ENCODE measurements at regions not wholly inside any gene's neighbourhood (a gene's known extent, or its start where the extent isn't known, plus 50 kb on each side); places are given as distances from the start of the nearest gene placed in this dataset.

DNA sequence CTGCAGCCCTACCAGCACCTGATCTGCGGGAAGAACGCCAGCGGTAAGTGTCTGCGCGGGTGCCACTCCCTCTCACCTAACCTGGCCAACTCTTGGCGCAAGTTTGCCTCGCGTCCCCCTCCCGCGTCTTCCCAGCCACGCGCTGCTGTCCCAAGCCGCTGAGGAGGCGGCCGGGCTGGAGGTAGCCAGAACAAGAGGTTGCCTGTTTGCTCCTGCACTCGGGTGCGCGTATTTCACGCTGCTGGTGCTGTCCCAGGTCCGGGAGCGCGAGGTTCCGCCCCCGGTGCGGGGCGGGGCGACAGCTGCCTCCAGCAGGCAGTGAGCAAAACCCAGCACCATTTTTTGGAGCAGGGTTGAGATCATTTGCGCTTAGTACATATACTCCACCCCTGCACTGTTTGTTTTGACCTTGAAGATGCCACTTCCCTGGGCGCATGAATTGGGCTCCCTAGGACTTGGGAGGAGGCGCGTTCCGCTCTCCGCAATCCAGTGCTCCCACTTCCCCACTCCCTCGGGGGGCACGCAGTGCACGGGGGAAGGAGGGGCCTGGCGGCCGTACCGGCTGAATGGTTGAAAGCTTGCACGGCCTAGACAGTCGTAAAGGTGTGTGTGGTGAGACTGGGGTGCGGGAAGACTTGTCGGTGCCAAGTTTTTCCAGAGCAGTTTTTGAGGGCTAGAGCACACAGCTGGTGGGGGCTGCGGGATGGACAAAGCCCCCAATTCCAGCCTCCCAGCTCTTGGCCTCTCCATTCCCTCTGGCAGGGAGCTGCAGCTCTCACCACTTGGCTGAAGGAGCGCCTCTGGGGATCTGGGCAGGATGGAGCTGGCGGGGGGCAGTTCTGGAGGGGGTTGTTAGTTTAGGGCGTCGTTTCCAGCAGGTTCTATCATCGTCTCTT is 226.9 kb upstream of the CRY1 start:
- DNase-seq = no peak

DNA sequence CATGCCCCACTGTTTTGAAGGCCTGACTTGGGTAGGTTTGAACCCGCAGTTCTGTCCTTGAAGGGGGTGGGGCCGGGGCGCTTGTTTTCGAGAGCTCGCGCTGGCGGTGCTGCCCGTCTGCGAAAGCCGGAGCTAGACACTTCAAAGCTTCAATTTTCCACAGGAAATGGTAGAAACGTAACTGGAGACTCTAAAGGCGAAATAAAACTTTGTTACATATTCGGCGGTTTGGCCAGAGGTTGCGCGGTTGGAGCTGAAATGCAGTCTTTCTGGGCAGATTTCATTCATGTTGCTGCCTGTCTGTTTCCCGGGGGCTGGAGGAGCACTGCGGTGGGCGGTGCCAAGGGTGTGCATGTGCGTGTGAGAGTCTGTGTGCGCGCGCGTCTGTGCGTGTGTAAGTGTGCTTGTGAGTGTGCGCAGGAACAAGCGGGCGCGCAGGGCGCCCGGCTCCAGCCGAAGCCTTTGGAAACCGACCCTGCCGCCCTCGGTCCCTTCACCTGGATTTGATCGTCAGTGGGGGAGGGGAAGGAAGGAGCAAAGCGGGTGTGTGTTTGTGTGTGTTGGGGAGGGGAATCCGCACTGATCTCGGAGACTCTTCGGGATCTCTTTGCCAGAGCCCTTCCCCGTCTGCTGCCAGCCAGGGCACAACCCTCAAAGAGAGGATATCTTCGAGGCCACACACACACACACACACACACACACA is 227.7 kb upstream of the CRY1 start:
- peak; percentile 50 for DNase-seq

DNA sequence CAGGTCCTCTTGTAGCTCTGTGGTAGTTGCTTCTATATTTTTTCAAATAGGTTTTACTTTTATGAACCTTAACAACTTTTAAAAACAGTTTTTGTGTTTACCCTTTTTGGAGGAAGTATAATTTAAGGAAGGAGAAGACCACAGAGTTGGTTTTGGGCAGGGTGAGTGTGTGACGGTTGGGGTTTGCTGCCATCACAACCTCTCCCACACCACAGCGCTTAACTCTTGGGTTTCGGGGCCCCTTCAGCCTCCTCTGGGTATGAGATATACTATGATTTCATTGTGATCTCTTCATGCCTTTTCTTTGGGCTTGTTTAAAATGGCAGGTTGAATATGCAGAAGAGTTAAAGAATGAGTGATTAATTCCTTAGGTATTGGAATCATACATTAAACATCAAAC is 228.7 kb upstream of the CRY1 start:
- DNase-seq = no peak

DNA sequence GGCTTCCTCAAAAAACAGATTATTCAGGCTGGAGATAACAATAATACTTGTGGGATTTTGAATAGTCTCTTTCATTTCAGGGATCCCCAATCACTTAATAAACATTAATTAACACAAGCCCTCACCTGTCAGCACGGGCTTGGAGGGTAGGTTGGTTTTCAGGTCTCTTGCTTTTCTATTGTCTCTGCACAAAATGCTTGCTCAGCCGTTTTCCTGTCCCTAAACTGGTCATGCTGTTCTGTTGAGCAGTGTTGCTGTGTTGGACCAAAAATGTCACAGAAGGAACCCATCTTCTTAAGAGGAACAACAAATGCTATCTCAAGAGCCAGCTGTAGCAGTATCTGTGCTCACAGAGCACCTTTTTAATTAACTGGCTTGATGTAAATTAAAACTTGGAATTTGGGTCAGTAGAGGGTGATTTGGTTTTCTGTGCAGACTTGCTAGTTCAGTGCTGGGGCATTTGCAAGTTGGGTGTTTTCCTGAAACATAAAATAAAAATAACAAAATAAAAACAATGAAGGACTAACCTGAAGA is 231.8 kb upstream of the CRY1 start:
- no peak for DNase-seq

DNA sequence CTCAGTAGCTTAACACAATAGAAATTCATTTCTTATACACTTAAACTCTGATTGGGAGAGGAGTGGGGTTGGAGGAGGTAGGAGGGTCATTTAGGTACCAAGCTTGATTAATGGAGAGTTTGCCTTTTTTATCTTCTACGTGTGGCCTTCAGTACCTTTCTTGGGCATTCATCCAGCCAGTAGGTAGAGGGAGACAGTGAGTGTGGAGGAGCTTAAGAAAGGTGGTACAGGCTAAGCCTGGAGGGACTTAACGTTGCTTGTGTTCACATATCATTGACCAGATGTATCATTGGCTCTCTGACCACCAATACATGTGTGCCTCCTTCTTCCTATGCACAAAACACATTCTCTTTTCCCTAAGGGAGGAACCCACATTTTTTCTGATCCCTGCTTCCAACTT is 232.9 kb upstream of the CRY1 start:
- no peak for DNase-seq

DNA sequence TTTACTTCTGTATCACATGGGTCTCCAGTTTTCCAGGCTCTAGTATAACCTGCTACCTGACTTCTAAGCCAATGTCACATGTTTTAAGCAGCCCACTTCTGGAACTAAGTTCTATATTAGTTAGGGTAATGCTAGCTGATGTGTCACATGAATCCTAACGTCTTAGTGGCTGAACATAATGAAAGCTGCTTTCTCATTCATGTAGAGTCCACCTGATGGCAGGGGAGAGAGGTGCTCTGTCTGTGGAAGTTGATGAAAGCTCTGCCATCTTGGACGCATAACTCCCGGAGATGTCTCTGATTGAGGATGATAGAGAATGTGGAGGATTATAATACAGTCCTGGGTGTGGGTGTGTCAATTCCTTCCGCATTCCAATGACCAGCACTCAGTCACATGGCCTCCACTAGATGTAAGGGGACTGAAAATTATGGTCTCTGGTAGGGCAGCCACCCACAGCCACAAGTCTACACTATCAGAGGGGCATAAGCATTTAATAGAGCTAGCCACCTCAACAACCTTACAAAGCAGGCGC is 234.4 kb upstream of the CRY1 start:
- DNase-seq = no peak

DNA sequence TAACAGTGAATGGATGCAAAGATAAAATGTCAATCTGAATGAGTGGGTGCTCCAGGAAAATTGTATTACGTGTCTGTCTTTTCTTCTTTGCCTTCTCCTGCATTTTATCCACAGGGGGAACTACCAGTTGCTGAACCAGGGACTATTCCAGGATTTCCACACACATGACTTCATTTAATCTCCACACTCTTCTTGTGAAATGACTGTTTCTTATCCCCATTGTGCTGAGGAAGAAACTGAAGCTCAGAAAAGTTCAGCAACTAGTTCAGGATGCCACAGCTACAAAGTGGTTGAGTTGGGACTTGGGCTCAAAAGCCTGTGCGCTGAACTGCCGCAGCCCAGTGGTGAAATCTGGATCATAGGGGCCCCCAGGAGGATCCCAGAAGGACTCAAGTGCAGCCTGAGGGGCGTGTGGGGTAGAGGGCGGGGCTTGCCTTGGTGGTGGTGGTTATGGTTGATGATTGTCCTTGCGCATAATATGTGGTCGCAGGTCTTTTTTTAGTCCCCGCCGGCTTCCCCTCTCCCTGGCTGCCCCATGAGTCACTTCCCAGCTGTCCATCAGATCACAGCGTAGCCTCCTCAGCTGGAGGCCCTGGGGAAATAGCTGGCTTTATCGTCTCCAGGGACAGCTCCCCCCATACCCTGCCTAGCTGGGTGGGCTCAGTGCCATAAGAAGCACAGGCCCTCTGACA is 235.2 kb upstream of the CRY1 start:
- no peak for DNase-seq

DNA sequence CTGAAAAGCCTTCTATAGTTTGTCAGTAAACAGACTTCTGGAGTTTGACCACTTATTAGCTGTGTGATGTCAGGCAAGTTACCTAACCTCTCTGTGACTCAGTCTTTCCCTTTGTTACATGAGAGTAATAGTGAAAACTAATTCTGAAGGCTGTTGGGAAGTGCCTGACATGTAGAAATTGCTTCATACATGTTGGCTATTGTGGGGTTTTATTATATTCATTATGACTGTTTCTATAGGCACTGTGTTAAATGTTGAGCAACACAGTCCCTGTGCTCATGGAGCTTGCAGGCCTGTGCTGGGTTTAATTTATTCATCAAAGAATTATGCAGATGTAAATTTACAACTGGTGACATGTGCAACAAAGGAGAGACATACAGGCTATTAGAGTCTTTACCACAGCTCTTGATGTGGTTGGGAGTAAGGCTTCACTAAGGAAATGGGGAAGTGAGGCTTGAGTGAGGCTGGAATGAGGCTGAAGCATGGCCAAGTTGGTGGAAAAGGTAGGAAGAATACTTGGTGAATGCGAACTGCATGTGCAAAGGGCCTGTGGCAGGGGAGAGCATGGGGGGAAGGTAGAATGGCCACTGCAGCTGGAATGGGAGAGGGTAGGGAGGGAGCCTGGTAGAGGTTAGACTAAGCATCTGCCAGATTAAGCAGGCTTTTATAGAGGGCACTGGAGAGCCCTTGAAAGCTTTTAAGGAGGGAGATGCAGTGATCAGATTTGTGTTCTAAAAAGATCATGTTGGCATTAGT is 236.4 kb upstream of the CRY1 start:
- DNase-seq = no peak

DNA sequence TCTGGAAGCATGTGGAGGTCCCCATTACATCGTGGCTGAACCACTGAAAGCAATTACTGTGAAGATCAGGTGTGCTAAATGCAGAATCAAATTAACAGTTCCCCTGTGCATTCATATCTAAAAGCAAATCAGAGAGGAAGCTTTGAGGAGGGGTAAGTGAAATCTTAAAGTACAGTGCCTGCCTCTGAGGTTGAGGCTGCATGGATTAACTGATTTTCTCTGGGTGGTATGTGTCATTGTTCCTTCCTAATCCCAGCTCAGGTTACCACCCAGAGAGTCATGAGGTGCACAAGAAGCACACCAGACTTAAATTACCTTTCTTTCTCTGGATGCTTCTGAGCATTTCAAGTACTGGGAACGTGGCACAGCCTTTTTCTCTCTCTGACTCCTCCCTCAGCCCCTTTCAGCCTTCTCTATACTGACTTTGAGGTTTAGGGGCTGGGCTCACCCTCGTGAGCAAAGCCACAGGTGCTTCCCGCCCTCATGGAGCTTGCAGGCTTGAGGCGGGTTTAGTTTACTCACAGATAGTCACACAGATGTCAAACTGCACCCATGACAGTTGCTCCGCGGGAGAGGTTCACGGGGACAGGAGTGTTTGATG is 237.6 kb upstream of the CRY1 start:
- DNase-seq = no peak

DNA sequence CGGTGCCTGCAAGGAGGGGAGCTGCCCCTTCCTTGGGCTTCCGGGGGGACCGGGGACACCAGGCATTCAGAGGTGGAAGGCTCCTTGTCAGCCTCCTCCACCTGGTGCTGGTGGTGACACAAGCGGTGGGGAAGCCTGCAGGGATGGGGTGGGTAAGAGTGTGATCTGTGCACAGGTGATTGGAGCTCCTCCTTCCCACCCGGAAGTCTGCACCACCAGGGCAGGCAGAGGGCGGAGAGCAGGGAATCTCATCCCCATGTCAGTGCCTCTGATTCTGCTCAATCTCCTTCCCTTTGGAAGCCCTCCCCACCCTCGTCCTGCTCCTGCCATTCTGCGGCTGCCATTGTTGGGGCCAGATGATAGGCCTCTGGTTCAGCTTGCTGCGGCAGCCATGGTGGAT is 238.1 kb upstream of the CRY1 start:
- no peak for DNase-seq

DNA sequence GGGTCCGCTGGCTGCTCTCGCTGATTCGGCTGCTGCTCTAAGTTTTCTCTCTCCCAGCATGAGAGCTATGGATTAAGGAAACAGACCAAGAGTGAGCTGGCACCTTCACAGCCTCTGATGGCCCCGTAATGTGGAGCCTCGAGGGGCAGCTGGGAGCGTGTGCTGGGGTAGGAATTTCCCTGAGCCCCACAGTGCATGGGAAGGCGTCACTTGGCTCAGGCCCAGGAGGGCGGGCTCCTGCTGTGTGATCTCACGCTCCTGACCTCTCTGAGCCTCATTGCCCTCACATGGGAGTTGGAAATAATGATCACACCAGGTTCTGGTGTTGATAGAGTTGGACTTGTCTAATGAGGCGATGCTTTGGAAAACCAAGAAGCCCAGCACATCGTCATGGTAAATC is 238.6 kb upstream of the CRY1 start:
- DNase-seq = no peak

DNA sequence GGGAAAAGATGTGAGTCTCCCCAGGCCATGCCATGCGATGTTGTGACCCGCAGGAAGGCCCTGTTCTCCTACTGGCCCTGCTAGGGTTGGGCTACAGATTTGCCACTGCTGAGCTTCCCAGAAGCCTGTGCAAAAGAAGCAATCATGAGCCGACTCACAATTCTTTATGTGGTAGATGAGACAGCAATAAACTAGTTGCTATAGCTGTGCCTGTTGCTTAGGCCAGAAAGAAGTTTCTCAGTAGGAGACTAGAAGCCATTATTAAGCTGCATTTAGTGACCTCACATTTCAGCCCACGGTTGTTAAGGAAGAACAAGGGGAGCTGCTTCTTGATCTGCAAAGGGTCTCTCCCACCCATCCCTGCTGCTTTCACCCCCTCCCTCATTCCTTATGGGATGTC is 239.4 kb upstream of the CRY1 start:
- DNase-seq = no peak

DNA sequence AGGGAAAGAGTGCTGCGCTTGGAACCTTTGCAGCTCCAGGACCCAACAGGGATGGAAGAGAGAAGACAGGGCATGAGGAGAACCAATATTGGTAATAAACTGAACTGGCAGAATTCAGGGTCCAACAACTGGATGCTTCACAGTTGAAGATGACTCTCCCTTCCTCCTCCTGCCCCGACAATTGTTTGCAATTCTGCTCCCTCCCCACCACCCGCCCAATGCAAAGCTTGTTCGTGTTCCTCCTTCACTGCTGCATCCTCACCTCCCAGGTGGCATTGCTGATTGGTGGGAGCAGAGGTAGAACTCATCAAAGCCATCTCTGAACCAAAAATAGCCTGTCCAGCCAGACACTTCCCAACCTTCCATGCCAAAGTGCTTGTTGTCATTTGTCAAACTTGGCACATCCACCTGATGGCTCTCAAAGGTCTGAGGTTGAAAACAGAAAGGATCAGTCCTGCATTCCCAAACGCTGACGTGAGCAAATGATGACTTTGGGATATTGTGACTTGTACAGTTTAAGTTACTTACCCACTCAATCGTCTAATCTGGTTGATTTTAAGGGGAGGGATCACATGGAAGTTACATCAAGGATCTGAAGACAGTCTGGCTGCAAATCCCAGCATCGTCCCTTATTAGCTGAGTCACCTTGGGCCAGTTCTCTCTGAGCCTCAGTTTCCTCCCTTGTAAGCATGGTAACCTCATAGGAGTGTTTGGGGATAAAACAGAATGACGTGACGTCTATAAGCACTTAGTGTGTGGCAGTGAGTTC is 242.6 kb upstream of the CRY1 start:
- DNase-seq = no peak

DNA sequence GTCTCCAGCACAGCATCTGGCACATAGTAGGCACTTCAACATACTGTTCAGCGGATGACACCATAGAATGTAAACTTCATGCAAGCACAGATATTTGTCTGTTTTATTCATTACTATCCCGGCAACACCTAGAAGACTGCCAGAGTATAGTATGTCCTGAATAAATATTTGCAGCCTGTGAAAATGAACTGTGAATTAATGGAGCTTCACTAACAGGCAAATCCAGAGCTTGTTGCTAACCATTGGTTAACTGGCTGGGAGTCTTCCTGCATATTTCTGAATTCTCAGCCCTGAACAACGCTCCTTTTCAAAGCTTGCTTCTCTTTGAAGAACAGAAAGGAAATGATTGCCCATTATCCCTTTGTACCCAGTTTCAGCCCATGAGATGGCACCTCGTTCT is 243.3 kb upstream of the CRY1 start:
- peak; percentile 11 for DNase-seq

DNA sequence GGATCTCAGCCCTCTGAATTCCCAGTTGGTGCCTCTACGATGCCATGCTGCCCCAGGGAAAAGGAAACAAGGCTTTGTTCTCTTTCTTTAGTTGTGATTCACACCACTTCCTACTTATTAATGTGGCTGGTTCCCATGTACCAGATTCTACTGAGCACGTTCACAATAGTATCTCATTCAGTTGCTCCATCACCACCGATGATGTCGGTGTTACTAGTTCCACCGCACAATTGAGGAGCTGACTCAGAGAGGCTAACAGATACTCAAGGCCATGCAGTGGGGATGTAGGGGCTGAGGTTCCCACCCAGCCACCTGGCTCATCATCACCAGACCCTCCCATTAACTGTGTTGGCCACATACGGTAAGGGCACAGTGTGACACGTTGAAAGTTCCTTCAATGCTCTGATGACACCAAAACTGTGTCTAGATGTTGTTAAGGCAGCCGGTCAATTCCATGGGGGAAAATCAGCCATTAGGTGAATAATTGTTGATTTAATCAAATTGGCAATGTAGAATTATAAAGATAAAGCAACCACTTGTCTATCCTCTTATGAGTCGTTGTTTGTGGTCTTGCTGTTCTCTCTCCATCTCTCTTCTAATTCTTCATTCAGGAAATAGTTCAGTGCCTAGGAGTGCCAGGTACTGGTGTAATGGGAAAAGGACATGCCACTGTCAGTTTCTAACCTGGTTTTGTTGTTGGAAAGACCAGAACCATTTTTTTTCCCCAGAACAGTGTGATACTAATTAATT is 244.2 kb upstream of the CRY1 start:
- DNase-seq = no peak

DNA sequence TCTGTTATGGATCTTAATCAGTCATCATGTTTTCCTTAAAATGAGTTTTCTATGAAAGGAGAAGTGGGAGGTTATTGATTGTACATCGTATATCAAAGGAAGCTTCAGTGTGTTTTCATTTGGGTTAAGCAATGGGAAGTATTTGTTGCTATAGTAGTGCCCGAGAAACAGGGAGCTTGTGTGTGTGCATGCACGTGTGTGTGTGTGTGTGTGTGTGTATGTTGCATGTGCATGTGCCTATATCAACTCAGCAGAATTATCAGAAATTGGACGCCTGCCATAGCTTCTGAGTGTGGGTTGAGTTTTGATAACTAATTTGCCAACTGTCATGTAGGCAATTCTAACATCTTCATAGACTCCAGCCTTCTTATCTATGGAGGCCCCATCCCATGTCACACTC is 246.1 kb upstream of the CRY1 start:
- DNase-seq = no peak

DNA sequence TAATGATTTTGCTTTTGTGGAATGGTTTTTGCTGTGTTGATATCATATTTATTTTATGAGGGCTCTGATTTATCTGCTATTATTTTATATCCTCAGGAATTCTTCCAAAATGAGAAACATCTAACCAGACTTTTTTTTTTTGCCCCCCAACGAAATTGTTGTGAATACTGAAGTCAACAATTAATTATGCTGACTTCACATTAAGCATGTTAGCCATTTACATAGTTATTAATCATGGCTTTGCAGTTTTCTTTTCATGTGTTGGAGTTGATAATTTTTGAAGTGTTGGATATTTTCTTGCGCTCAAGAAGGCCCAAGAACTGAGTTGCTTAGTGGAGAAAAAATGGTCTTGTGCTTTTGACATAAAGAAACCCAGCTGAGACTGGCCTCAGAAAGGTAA is 246.6 kb upstream of the CRY1 start:
- DNase-seq = no peak

DNA sequence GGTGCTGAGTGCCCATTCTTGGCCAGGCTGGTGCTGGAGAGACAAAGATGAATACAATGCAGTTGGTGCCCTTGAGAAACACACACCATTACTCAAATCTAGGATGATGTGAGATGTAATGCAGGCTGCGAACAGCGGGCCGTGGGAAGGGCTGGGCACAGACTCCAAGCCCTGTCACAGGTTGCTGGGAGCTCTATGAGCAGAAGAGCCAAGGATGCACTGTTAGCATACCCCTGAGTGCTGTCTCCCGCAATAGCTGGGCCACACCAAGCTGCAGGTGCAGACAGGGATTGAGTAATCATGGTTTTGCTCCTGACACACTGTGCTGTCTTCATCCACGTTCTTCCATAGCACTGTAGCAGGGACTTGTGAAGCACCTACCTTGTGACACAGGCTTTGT is 247.5 kb upstream of the CRY1 start:
- no peak for DNase-seq

DNA sequence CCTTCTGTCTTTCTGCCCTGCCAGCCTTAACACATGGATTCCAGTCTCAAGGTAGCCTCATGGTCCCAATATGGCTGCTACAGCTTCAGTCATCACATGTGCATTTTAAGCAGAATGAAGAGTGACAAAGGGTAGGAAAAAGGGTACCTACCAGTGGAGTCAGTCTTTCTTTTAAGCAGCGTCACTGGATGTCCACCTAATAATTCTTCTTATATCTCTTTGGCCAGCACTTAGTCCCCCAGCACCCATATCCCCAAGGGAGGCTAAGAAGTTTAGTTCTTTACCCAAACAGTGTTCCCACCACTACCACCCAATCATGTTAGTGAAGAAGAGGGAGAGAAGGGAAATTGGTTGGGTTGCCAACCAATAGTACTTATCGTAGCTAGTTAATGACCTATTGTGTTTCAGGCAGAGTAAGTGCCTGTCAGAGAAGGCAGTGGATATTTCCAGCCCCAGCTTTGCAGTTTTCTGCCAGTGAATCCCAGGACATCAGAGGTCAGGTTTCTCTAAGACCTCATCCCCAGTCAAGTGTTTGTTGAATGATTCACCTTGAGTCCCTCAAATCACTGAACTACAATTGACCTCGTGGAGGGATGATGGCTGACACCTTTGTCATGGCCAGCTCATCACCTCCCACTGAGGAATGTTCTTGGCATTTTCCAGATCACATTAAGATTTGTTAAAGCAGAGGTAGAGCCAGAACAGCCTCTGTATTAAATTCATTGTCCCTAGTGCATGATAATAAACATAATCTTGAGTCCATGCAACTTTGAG is 250.9 kb upstream of the CRY1 start:
- DNase-seq = no peak
